HG02798 (cell line): ENCODE measurements at regions not wholly inside any gene's neighbourhood (a gene's known extent, or its start where the extent isn't known, plus 50 kb on each side); places are given as distances from the start of the nearest gene placed in this dataset.
"Not testable (repeated sequence)": the region's sequence is repeated elsewhere in the genome, so short reads cannot be mapped to it uniquely, and the experiment has no call there.

ENCODE experiments used
- ATAC-seq: cut with Tn5 transposase; IDR thresholded peaks from one replicate; pipeline ENCODE4 v1.9.1; 2021; ENCODE audit warnings: mild to moderate bottlenecking; ENCODE audit not compliant: unreplicated experiment, poor library complexity

- ATAC-seq = no peak
Observed at GRCh38 chr5:109987970-109988369, 298.2 kb downstream of the MAN2A1 start.

DNA sequence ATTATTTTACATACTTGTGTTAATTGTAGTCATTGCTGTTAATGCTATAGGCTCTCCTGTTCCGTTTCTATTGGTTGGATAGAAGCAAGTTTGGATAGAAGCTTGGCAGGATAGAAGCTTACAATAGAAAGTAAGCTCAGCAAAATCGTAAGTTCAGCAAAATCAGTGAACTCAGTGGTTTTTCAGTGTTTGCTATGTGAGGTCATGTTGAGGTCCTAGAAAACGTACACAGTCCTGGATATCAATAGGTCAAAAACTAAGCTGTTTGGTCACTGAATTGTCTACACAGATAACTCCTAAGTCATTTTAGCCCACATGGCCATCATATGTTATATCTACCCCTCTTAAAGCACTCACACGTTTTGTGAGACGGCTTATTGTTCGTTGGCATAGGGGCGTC is 299.4 kb downstream of the MAN2A1 start:
- ATAC-seq = no peak

DNA sequence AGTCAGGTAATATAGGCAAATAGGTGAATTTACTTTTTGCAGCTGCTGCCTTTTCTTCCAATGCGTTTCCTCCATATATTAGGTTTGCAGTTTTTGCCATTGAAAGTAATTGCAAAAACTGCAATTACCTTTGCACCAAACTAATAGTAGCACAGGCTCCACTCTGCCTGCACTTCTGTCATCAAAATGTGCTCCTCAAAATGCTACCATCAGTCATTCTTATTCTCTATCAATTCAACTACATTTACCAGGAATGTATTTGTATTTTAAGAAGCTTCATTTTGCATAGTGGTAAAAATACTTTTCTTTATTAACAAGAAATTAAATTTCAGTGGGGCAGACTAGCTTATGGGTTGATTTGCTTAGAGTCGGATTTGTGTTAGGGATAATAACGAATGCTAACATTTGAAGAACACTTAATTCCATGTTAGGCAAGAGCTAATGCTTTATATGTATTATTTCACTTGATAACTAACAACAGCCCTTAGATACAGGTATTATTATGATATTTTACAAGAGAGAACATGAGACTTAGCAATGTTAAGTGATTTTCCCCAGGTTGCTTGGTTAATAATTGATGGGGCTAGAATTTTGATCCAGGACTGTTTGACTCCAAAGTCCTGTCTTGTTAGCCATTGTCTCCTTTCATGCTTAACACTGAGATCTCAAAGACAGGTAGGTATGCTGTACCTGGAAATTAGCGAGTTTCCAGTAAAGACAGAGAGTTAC is 300.4 kb downstream of the MAN2A1 start:
- ATAC-seq = no peak

DNA sequence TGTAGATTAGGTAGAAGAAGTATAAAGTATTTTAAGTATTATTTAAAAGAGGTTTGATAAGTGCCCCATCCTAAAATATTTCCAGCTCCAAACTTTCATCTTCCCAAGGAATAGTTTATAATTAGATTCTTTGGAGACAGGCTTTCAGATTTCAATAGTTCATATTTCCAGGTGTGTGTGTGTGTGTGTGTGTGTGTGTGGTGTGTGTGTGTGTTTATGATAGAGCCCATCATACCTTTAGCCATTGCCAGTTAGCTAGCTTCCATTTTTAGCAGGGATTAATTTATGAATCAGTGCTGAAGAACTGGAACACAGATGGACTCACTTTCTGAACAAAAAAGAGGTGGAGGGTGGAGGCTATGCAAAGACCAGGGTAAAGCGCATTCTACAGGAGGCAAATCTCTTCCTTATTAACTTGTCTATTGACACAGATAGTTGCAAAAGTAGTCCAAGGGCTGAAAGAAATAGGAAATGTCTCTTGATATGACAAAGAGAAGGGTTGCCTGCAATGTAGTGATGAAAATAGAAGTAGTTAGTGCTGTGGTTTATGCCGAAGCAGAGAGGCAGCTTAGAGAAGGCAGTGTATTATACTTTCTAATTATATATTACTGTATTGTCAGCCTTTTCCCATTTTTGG is 301.1 kb downstream of the MAN2A1 start:
- ATAC-seq = no peak

GRCh38 chr5:109992264-109992915 is 302.7 kb downstream of the MAN2A1 start:
- ATAC-seq = no peak

GRCh38 chr5:109994135-109994534 is 304.4 kb downstream of the MAN2A1 start:
- ATAC-seq = no peak

DNA sequence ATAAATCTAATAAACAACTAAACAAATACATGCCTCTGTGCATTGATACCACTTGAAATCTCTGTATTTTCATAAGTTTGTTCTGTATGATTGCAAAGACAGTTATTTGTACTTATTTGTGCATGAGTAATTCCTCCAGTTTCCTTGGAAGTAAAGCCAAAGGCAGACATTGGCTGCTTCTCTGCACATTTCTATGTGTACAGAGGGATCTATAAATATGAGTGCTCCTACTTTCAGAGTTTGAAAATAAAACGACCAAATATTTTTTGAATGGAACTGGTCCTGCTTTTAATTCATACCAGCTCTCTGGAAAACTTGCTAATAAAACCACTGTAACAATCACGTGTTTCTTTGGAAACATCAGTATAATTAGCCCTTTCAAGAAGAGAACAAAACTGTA is 306.5 kb downstream of the MAN2A1 start:
- no peak for ATAC-seq

DNA sequence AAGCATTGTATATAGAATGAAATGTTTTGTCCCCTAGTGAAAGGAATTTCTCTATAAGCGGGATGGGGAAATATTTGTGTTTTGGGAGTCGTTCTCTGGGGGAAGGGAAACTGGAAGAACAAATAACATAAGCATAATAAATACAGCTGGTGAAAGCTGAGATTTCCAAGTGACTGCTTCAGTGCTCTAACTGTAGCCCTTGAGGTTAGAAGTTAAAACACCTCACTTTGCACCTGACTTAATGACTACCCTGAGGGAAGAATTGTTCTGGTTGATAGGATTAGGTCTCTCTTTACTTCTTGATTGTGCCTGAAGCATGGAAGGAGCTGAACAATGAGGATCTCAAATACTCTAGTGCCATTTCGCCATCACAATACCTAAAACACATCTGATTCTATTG is 307.4 kb downstream of the MAN2A1 start:
- ATAC-seq = no peak

- no peak for ATAC-seq
Observed at GRCh38 chr5:109998208-109998607, 308.5 kb downstream of the MAN2A1 start.

- no peak for ATAC-seq
Observed at GRCh38 chr5:109998726-109999125, 309.0 kb downstream of the MAN2A1 start.

DNA sequence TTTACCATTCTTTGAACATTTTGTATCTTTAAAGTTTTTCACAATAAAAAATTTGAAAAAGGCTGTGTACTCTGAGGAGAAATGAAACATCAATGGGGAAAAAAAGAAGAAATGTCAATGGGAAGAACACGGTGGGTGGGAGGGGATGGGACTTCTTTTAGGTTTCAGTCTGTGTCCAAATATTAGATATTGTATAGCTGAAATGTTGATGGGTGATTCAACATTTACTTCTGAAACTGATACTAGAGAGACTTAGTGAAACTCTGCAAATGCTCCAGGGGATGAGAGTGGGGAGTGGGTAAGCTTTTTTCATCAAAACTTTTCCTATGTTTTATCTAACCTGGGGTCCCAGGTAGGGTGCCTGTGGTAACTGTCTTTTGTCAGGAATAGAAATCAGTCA is 311.9 kb downstream of the MAN2A1 start:
- ATAC-seq = no peak

DNA sequence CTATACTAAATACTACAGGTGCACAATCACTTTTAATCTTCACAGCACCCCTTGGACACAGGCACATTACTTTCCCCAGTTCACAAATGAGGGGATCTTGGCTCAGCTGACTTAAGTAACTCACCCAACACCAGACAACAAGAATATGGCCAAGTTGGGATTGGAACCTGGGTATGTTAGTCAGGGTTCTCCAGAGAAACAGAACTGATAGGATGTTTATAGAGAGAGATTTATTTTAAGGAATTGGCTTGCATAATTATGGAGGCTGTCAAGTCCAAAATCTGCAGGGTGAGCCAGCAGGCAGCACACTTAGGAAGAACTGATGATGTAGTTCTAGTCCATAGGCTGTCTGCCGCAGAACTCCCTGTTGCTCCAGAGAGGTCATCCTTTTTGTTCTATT is 312.9 kb downstream of the MAN2A1 start:
- ATAC-seq = no peak

DNA sequence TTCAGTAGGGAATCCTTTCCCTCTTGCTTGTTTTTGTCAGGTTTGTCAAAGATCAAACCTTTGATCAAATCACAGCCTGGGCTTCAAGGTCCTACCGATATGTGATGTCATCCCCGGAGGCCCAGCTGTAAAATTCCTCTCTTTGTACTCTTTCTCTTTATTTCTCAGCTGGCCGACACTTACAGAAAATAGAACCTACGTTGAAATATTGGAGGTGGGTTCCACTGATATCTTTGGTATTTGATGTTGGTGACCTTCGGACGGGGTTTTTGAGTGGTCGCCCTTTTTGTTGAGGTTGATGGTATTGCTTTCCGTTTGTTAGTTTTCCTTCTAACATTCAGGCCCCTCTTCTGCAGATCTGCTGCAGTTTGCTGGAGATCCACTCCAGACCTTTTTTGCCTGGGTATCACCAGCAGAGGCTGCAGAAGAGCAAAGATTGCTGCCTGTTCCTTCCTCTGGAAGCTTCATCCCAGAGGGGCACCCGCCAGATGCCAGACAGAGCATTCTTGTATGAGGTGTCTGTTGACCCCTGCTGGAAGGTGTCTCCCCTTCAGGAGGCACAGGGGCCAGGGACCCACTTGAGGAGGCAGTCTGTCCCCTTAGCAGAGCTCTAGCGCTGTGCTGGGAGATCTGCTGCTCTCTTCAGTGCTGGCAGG is 316.3 kb downstream of the MAN2A1 start:
- not testable (repeated sequence) for ATAC-seq

DNA sequence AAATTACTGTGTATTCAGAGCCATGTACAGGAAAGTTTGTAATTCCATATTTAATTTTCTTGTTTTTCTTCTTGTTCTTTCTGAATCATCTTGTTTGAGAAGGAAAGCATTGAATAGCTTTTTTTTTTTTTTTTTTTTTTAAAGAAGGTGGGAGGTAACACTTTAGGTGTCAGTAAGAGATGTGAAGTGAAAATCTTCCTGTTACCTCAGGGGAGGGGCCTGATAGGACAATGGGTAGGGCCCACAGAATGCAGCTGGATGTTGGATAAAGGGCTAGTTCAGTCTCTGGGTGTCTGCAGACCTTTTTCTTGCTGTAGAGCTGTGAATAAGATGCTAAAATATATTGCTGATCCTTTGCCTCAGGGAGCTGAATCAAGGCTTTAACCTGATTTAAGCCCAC is 317.4 kb downstream of the MAN2A1 start:
- ATAC-seq = no peak

- no peak for ATAC-seq
Observed at GRCh38 chr5:110008131-110008530, 318.4 kb downstream of the MAN2A1 start.

GRCh38 chr5:110012145-110012544 is 322.4 kb downstream of the MAN2A1 start:
- no peak for ATAC-seq

DNA sequence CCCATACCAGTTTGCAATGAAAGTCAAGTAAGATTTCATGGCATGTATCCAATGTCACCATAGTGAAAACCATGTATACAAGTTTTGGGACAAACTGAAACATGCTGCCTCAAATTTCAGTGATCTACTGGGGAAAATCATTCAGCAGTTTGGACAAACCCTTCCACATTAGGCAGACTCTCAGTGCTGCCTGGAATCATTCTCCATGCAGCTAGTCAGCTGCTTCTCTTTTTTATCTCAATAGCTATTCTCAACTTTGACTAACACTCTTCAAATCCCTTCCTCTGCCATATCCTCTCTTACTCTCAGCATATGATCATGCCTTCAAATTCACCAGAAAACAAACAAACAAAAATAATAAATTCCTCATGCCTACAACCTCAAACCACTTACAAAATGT is 323.3 kb downstream of the MAN2A1 start:
- no peak for ATAC-seq

DNA sequence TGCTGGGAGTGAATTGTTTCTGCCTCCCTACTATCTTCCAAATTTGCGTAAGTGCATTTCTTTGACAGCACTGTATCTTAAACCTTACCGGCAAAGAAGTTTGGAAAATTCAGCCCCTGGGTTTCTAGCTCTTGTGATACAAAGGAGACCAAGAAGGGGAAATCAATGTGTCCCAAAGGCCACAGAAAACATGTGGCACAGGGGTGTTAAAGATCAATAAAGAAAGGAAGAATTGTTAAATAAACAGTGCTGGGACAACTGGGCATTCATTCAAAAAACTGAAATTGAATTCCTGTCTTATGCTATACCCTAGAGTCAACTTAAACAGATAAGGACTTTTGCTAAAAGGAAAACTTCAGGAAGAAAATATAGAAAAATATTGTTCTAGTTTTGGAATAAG is 328.1 kb downstream of the MAN2A1 start:
- no peak for ATAC-seq

DNA sequence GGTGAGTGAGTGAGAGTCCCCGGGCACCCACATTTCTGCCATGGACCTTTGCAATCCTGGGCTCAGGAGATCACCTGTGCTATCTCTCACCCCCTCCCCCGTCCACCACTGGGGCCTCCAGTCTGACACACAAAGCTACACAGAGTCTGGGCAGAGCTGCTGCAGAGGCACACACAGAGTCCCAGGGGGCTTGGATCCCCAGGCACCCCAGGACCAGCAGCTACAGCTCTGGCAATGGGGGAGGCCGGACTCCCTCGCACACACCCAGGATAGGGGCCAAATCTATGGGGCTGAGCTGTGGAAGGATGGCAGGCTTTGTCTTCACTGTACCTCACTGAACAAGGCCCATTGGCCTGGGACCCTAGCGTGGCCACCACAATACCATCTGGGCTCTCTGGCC is 328.8 kb downstream of the MAN2A1 start:
- no peak for ATAC-seq

DNA sequence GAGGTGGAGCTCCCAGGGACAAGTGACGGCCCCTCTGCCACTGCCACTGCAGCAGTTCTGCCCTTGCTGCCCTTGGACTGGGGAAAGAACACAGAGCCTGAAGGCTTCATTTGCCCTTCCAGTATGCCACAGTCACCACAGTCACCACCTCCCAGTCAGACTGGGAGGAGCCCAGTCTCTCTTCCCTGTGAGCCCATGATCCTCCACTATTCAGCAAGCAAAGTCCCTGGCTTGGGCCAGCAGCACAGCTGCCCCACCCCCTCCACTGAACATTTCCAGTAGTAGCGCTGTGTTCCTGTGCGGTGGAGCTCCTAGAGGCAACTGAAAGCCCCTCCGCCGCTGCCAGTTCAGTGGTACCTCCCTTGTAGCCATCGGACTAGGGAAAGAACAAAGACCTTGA is 329.4 kb downstream of the MAN2A1 start:
- ATAC-seq = no peak

DNA sequence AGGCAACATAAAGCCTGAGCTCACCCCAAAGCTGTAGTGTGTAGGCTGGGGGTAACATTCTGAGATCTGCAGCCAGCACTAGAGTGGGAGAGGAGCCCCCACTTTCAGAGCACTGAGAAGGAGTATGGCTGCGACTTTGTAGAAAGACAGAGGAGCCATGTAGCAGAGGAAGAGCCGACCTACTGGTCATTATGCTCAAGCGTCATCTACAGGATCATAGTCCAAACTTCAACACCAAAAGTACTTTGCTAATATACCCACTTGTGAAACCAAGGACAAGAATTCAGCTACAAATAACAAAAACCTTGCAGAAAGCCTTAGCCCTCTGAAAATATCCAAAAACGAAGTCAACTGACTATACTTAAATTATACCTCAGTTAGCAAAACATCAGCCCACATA is 330.1 kb downstream of the MAN2A1 start:
- ATAC-seq = no peak
